LNCAP (cell line): ENCODE measurements at regions not wholly inside any gene's neighbourhood (a gene's known extent, or its start where the extent isn't known, plus 50 kb on each side); places are given as distances from the start of the nearest gene placed in this dataset.

ENCODE experiments used
- TF ChIP-seq, protein P1 (sequence below): fragments of 450-650 bp; IDR thresholded peaks from 2 replicates; pipeline ENCODE4 v1.5.1; 2017; ENCODE audit warnings: mild to moderate bottlenecking

DNA sequence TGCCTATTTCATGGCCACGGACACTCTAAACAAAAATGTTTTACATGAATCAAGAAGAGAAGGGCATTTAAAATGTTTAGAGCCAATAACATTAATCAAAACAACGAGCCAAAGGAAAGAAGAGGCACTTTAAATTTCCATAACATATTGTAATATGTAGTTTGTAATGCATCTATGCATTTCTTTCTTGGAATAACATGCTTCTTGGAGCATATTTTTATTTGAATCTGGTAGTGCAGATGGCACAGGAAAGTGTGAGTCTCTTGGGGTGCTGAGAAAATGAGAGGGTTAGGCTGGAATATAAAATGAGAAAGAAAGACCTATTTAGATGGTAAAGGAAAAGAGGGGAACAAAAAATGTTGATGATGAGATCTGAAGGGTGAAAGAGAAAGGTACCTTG lies 305.4 kb downstream of the BTBD3 start:
- TF ChIP-seq, protein P1, sequence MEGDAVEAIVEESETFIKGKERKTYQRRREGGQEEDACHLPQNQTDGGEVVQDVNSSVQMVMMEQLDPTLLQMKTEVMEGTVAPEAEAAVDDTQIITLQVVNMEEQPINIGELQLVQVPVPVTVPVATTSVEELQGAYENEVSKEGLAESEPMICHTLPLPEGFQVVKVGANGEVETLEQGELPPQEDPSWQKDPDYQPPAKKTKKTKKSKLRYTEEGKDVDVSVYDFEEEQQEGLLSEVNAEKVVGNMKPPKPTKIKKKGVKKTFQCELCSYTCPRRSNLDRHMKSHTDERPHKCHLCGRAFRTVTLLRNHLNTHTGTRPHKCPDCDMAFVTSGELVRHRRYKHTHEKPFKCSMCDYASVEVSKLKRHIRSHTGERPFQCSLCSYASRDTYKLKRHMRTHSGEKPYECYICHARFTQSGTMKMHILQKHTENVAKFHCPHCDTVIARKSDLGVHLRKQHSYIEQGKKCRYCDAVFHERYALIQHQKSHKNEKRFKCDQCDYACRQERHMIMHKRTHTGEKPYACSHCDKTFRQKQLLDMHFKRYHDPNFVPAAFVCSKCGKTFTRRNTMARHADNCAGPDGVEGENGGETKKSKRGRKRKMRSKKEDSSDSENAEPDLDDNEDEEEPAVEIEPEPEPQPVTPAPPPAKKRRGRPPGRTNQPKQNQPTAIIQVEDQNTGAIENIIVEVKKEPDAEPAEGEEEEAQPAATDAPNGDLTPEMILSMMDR, result no peak

DNA sequence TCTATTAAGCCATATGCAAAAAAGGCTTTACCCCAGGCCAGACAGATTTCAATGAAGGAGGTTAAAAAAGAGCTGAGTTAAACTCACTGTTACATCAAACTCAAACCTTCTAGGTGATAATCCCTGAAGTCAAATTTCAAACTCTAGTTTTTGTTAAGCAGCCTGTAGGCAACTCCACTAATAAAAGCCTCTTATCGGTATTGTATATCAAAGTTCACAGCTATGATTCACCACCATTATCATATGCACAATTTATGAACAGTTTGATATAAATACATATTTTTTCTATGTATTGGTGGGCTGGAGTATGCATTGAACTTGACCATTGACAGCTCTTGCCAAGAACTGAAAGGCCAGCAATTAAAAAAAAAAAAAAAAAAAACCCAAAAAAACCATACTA lies 308.2 kb downstream of the BTBD3 start:
- TF ChIP-seq, protein P1, result no peak

DNA sequence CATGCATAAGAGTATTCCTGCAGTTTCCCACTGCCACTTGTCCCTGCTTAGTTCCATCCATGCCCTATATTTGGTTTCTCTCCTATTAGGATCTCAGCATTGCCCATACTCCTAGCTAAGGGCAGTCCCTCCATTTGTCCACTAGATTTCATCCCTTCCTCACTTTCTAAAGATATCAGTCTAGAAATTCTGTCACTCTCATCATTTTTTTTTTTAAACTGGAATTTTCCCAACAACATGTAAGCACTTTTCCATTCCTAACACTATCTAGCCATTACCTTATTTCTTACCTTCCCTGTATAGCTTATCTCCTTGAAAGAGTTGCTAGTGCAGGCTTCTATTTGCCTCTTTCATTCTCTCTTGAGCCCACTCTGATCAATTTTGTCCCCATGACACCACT lies 312.2 kb downstream of the BTBD3 start:
- TF ChIP-seq, protein P1, result no peak

DNA sequence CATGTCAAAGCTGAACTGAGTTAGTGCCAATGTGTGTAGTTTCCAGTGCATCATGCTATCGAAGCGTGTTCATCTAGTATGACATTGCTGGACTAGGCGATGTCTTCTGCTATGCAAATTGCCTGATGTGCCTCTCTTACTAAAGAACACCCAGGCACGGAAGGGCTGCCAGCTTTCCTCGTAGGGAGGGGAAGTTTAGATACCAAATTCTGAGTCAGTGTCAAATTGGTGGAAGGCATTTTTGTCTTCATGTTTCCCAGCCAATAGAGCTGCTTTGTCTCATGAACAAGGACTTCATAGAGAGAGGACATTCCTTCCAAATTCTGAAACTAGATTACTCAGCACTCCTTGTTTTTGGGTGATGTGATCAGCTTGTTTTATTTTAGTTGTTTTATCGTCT lies 320.1 kb downstream of the BTBD3 start:
- TF ChIP-seq, protein P1, result no peak

DNA sequence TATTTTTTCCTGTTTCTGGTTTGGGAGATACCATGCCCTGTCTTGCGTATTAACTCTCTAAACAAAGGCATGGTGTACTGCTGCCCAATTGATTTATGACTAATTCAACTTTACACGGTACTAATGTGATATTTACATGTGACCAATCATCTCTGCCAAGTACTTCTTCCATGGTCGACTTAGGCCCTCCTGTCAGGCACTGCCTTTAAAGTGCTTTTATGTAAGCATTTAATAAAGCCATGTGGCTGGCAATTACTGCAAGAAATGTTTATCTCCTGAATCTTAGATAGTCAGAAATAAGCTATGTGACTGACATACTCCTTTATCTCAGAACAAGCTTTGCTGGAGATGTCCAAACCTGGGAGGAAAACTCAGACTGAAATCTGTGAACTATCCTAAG lies 323.4 kb downstream of the BTBD3 start:
- TF ChIP-seq, protein P1, result no peak

DNA sequence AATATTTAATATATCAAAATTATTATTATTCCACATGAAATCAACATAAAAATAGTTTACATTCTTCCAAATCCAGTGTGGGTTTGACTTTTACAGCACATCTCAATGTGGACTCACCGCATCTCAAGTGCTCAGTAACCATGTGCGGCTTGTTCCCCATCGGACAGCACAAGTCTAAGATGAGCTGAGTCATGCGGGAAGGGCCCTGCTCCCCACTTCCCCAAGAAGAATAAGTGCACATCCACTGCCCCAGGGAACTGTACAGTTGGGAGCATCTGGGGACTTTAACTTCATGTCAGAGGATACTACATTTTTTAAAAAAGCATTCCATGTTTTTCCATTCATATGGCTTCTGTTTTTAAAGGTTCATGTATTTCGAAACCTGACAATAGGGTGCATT lies 325.6 kb downstream of the BTBD3 start:
- TF ChIP-seq, protein P1, result no peak

DNA sequence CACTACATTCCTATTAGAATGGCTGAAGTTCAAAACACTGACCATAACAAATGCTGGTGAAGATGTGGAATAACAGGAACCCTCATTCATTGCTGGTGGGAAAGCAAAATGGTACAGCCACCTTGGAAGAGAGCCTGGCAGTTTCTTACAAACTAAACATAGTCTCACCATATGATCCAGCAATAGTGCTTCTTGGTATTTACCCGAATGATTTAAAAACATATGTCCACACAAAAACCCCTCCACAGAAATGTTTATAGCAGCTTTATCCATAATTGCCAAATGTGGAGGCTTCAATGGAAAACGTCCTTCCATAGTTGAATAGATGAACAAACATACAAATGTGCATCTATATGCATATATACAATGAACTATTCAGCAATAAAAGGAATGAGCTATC lies 330.8 kb downstream of the BTBD3 start:
- TF ChIP-seq, protein P1, result no peak

DNA sequence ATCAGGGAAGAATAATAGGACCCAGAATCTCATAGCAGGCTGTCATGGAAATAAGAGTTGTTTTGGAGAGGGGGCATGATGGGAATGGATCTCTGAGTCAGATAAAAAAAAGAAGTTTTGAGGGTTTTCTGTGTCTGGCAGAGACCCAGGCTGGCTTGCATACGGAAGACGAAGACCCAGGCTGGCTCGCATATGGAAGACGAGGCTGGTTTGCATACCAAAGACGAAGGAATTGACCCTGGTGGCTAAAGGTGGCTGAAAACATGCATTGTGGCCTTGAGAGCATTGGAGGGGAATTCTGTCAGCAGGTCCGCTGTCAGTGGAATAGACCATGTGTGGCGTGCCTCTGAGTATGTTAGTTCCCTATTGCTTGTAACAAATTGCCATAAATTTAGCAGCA lies 335.1 kb downstream of the BTBD3 start:
- TF ChIP-seq, protein P1, result no peak
